ENCODE measurements at regions not wholly inside any gene's neighbourhood (a gene's known extent, or its start where the extent isn't known, plus 50 kb on each side); places are given as distances from the start of the nearest gene placed in this dataset.

DNA sequence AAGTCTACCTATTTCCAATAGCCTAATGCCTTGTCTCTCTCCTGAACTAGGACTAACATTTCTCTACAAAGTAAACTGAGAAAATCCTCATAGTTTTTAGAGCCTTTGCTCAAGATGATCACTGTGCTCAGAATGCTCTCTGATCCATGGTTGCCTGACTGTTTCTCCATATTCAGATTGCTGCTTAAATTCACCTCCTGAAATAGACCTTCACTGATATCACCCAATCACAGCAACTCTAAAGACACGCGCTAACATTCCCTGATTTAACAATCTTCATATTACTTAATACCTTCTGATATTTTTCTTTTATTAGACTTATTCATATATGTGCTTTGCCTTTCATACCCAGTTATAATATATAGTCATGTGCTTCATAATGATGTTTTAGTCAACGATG lies 148.9 kb upstream of the SP4 start:
- TF ChIP-seq, protein P1, sequence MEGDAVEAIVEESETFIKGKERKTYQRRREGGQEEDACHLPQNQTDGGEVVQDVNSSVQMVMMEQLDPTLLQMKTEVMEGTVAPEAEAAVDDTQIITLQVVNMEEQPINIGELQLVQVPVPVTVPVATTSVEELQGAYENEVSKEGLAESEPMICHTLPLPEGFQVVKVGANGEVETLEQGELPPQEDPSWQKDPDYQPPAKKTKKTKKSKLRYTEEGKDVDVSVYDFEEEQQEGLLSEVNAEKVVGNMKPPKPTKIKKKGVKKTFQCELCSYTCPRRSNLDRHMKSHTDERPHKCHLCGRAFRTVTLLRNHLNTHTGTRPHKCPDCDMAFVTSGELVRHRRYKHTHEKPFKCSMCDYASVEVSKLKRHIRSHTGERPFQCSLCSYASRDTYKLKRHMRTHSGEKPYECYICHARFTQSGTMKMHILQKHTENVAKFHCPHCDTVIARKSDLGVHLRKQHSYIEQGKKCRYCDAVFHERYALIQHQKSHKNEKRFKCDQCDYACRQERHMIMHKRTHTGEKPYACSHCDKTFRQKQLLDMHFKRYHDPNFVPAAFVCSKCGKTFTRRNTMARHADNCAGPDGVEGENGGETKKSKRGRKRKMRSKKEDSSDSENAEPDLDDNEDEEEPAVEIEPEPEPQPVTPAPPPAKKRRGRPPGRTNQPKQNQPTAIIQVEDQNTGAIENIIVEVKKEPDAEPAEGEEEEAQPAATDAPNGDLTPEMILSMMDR (IDR thresholded peaks at IDR 0.05), result no peak
- TF ChIP-seq POLR2A (IDR thresholded peaks at IDR 0.05), result no peak
- no peak for TF ChIP-seq POLR2AphosphoS5 (IDR thresholded peaks at IDR 0.05)
